GM12878 (cell line): ENCODE measurements at regions not wholly inside any gene's neighbourhood (a gene's known extent, or its start where the extent isn't known, plus 50 kb on each side); places are given as distances from the start of the nearest gene placed in this dataset.

ENCODE experiments used
- ATAC-seq: fragments of 200-7000 bp; cut with Tn5 transposase; 3 replicates; pipeline ENCODE4 v1.9.1; 2020; ENCODE audit warnings: mild to moderate bottlenecking, moderate library complexity
- BruUV-seq: library from RNA; stranded (reverse); fragments of 400-500 nt; replicated peaks from 2 replicates; lab custom pipeline; 2021; lab: Mats Ljungman, UMichigan
- CTCF ChIA-PET: fragments of 300-600 bp; sonication (Branson Sonifier 250); formaldehyde crosslinking; extraction: SDS; loops from one replicate; lab custom pipeline; 2021; ENCODE audit warnings: inconsistent platforms; lab: Yijun Ruan, JAX
- POLR2A ChIA-PET: fragments of 350-600 bp; formaldehyde crosslinking; extraction: SDS; loops from one replicate; lab custom pipeline; 2021; ENCODE audit warnings: inconsistent platforms; lab: Charles Lee
- RAD21 ChIA-PET: fragments of 300-600 bp; sonication (Branson Sonifier 250); formaldehyde crosslinking; loops from one replicate; lab custom pipeline; 2023; ENCODE audit warnings: antibody characterized with exemption; ENCODE audit not compliant: unreplicated experiment; lab: Charles Lee
- SMC1A ChIA-PET: fragments of 300-600 bp; sonication (Branson Sonifier 250); formaldehyde crosslinking; loops from one replicate; lab custom pipeline; 2023; ENCODE audit not compliant: unreplicated experiment, uncharacterized antibody; lab: Charles Lee
- DNase-seq: peaks from one replicate; pipeline ENCODE4 v3.0.0-alpha.2; 2011; ENCODE audit warnings: low read depth, low spot score
- FAIRE-seq: peaks from 3 replicates; lab custom pipeline; 2011; peaks lifted over from hg19 to GRCh38; lab: Jason Lieb, UNC
- H2AFZ ChIP-seq: 2 replicates; pipeline ENCODE4 v1.6.0; 2011; ENCODE audit warnings: low read depth, low read length, control low read depth; ENCODE audit not compliant: control insufficient read depth
- H3K27ac ChIP-seq: 2 replicates; pipeline ENCODE4 v1.5.1; 2011; ENCODE audit warnings: control low read depth; ENCODE audit not compliant: control insufficient read depth, insufficient read depth
- H3K27me3 ChIP-seq, 2 experiments: replicated peaks in 1 of 2; 2 replicates each; pipeline versions ENCODE4 v1.6.0 to v1.6.1; 2011; ENCODE audit warnings: low read length in 1 of 2; ENCODE audit not compliant: control insufficient read depth in 2 of 2, insufficient read depth in 2 of 2
- H3K36me3 ChIP-seq, 2 experiments: 2 replicates each; pipeline ENCODE4 v1.5.1; 2011; ENCODE audit warnings: low read length in 1 of 2; ENCODE audit not compliant: control insufficient read depth in 2 of 2, insufficient read depth in 2 of 2
- H3K4me1 ChIP-seq: 2 replicates; pipeline ENCODE4 v1.6.1; 2011; ENCODE audit warnings: mild to moderate bottlenecking, low read length, moderate library complexity, mixed read lengths; ENCODE audit not compliant: control insufficient read depth, insufficient read depth
- H3K4me2 ChIP-seq: 2 replicates; pipeline ENCODE4 v1.6.0; 2011; ENCODE audit warnings: control low read depth; ENCODE audit not compliant: control insufficient read depth, insufficient read depth
- H3K4me3 ChIP-seq: fragments of 200-600 bp; sonication (generic); 2 replicates; pipeline ENCODE4 v1.5.1; 2016
- H3K79me2 ChIP-seq: 2 replicates; pipeline ENCODE4 v1.6.0; 2011; ENCODE audit warnings: low read length; ENCODE audit not compliant: control insufficient read depth, insufficient read depth
- H3K9ac ChIP-seq: 2 replicates; pipeline ENCODE4 v1.8.0; 2011; ENCODE audit warnings: low read length, control low read depth, mixed read lengths; ENCODE audit not compliant: control insufficient read depth, insufficient read depth
- H3K9me3 ChIP-seq: replicated peaks from 3 replicates; pipeline ENCODE4 v1.5.1; 2011; ENCODE audit warnings: mild to moderate bottlenecking, low read length; ENCODE audit not compliant: control insufficient read depth, insufficient read depth
- H4K20me1 ChIP-seq: 2 replicates; pipeline ENCODE4 v1.6.0; 2011; ENCODE audit not compliant: control insufficient read depth, insufficient read depth
- ASH2L ChIP-seq: fragments of 300-600, 200-600 bp; sonication (generic); IDR thresholded peaks from 2 replicates; pipeline ENCODE4 v1.6.1; 2017; ENCODE audit warnings: low read depth, mild to moderate bottlenecking, borderline replicate concordance
- ATF2 ChIP-seq: IDR thresholded peaks from 2 replicates; pipeline ENCODE4 v1.6.1; 2012; ENCODE audit warnings: low read length, inconsistent platforms
- BACH1 ChIP-seq: fragments of 450-650 bp; IDR thresholded peaks from 2 replicates; pipeline ENCODE4 v1.6.1; 2017; ENCODE audit warnings: mild to moderate bottlenecking, borderline replicate concordance
- BCL11A ChIP-seq: IDR thresholded peaks from 2 replicates; pipeline ENCODE4 v1.6.1; 2011; ENCODE audit warnings: low read depth, low read length
- E4F1 ChIP-seq: fragments of 450-650 bp; IDR thresholded peaks from 2 replicates; pipeline ENCODE4 v1.6.1; 2018; ENCODE audit warnings: borderline replicate concordance, mild to moderate bottlenecking; ENCODE audit not compliant: partially characterized antibody
- ETV6 ChIP-seq, 2 experiments: fragments of 450-650 bp in 1 of 2; IDR thresholded peaks in 1 of 2; conservative IDR thresholded peaks in 1 of 2; 2 replicates each; pipeline ENCODE4 v1.6.1; 2014; ENCODE audit warnings: antibody characterized with exemption in 1 of 2, borderline replicate concordance in 1 of 2, low read depth in 1 of 2, mild to moderate bottlenecking in 1 of 2, moderate library complexity in 1 of 2
- IRF3 ChIP-seq: fragments of 450-650 bp; IDR thresholded peaks from 2 replicates; pipeline ENCODE4 v1.6.1; 2014; ENCODE audit warnings: mild to moderate bottlenecking
- MTA3 ChIP-seq: IDR thresholded peaks from 2 replicates; pipeline ENCODE4 v1.6.1; 2012; ENCODE audit warnings: low read length, inconsistent platforms, borderline replicate concordance
- NR2C1 ChIP-seq: fragments of 450-650 bp; IDR thresholded peaks from 2 replicates; pipeline ENCODE4 v1.6.1; 2017; ENCODE audit warnings: antibody characterized with exemption, mild to moderate bottlenecking, moderate library complexity
- NR2F1 ChIP-seq: fragments of 450-650 bp; conservative IDR thresholded peaks from 2 replicates; pipeline ENCODE4 v1.6.1; 2017; ENCODE audit warnings: mild to moderate bottlenecking
- POLR2AphosphoS2 ChIP-seq: IDR thresholded peaks from 2 replicates; pipeline ENCODE4 v1.6.1; 2011; ENCODE audit warnings: low read depth, mild to moderate bottlenecking, low read length, improper control_type of control experiment, moderate library complexity
- POLR2AphosphoS5 ChIP-seq: IDR thresholded peaks from 2 replicates; pipeline ENCODE4 v1.6.1; 2011; ENCODE audit warnings: mild to moderate bottlenecking, low read length, inconsistent platforms
- RAD51 ChIP-seq: fragments of 450-650 bp; IDR thresholded peaks from 2 replicates; pipeline ENCODE4 v1.6.1; 2016; ENCODE audit warnings: moderate library complexity, mild to moderate bottlenecking, inconsistent platforms
- RB1 ChIP-seq: fragments of 450-650 bp; formaldehyde crosslinking; IDR thresholded peaks from 2 replicates; pipeline ENCODE4 v1.6.1; 2017; ENCODE audit warnings: mild to moderate bottlenecking, borderline replicate concordance
- SREBF1 ChIP-seq: IDR thresholded peaks from 2 replicates; pipeline ENCODE4 v1.6.1; 2012; ENCODE audit warnings: mild to moderate bottlenecking, low read length
- ZBTB4 ChIP-seq: fragments of 450-650 bp; formaldehyde crosslinking; IDR thresholded peaks from 2 replicates; pipeline ENCODE4 v1.4.0; 2022; ENCODE audit warnings: mild to moderate bottlenecking, moderate library complexity
- WGBS: methylation state at CpG from one replicate; pipeline ENCODE4 v1.1.6; 2016; ENCODE audit warnings: low lambda C conversion rate; ENCODE audit not compliant: insufficient replicate concordance, insufficient coverage; ENCODE audit errors: missing lambda C conversion rate; 5-methylcytosine and 5-hydroxymethylcytosine counted together
- in situ Hi-C: fragments of 300-500 bp; cut with MboI; formaldehyde crosslinking; loops from 9 replicates; pipeline ENCODE4 v1.14.3; 2018; ENCODE audit warnings: mixed read lengths
- intact Hi-C: fragments of 100-400 bp; cut with micrococcal nuclease; formaldehyde crosslinking; loops from one replicate; pipeline ENCODE4 v1.14.2; 2022; ENCODE audit not compliant: unreplicated experiment

- H3K4me2 ChIP-seq, result no peak overlapping the region
- no peaks in the 10 kb centered on the region for H3K4me1 ChIP-seq
- intact Hi-C loops, result no loop called here
- H3K9ac ChIP-seq, result no peak overlapping the region
- DNase-seq, result no peak
- no peak for TF ChIP-seq NR2C1
- TF ChIP-seq ATF2, result no peak
- TF ChIP-seq POLR2AphosphoS2, result no peak
- TF ChIP-seq ETV6 (conservative IDR thresholded peaks at IDR 0.05 in 1 of 2, IDR thresholded peaks at IDR 0.05 in 1 of 2; ENCODE audit: borderline replicate concordance in 1 of 2, low read depth in 1 of 2), result no peak
- no peak for TF ChIP-seq E4F1
- TF ChIP-seq BCL11A, result no peak
- no peak for TF ChIP-seq RB1
- no peak for TF ChIP-seq BACH1
- no peak for TF ChIP-seq IRF3
- TF ChIP-seq MTA3, result no peak
- TF ChIP-seq ZBTB4 (CRISPR knock-in tag), result no peak
- no peak for TF ChIP-seq NR2F1
- TF ChIP-seq ASH2L, result no peak
- TF ChIP-seq POLR2AphosphoS5, result no peak
- no peak for TF ChIP-seq RAD51
- TF ChIP-seq SREBF1, result no peak
- TF ChIP-seq, all 136 proteins: peak for 0
- POLR2A ChIA-PET, result no interaction called here
- in situ Hi-C loops, result no loop called here
- Histone ChIP-seq H3K9me3 (no peaks in the 10 kb centered on the region), H3K79me2 (no peaks in the 10 kb centered on the region), H3K27ac (no peak overlapping the region), H3K4me3 (no peak overlapping the region), H4K20me1 (no peaks in the 10 kb centered on the region), H2AFZ (no peak overlapping the region), H3K27me3 (no peaks in the 10 kb centered on the region), H3K36me3 (no peaks in the 10 kb centered on the region)
- WGBS, result 0% methylated on average over 2 of the region's 2 CpGs
- SMC1A ChIA-PET, result no interaction called here
- ATAC-seq (no peak), FAIRE-seq (no peak)
- RAD21 ChIA-PET, result no interaction called here
- CTCF ChIA-PET, result interaction anchor here (0.6 kb wide), 1 partner anchor 109 kb away, joined by 3 read pairs; no protein-coding TSS in a partner anchor
- no TSS peak for BruUV-seq
Observed at GRCh38 chr10:64210211-64210610, 689.0 kb downstream of the REEP3 start.
